GM12872 (cell line): ENCODE measurements at regions not wholly inside any gene's neighbourhood (a gene's known extent, or its start where the extent isn't known, plus 50 kb on each side); places are given as distances from the start of the nearest gene placed in this dataset.

Experiments used
- TF ChIP-seq, protein P1 (sequence below): IDR thresholded peaks from 3 replicates; pipeline ENCODE4 v1.5.1; 2011; ENCODE audit warnings: low read depth, mild to moderate bottlenecking, low read length, moderate library complexity; ENCODE audit not compliant: insufficient read depth

DNA sequence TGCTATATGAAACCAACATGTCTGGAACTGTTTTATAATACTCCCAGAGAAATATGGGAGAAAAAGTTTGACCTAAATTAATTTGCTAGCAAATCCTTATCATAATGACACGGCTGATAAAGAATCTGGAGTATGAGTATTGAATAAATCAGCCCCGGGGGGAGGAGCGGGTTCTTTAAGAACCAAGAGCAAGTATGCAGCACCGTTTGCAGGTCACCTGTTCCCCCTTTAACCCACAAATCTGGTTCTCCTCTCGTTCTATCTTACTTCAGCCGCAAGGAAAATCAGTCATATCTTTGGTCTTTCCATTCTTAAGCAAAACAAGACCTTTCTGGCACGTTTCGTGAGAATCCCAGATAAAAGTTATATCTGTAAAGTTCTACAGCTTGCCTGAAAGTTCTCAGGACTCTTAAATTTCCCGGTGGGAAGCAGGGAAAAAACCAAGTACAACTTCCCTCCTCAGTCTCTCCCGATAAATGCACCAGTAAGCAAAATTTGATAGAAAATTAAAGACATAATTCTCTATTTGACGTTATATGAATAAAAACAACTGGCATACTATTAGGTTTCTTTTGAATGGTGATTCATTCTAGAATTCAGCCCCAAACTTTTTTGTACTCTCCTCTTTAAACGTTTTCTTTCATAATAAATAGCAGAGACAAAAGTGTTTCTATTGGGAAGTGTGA lies 348.6 kb downstream of the ZBBX start:
- TF ChIP-seq, protein P1, sequence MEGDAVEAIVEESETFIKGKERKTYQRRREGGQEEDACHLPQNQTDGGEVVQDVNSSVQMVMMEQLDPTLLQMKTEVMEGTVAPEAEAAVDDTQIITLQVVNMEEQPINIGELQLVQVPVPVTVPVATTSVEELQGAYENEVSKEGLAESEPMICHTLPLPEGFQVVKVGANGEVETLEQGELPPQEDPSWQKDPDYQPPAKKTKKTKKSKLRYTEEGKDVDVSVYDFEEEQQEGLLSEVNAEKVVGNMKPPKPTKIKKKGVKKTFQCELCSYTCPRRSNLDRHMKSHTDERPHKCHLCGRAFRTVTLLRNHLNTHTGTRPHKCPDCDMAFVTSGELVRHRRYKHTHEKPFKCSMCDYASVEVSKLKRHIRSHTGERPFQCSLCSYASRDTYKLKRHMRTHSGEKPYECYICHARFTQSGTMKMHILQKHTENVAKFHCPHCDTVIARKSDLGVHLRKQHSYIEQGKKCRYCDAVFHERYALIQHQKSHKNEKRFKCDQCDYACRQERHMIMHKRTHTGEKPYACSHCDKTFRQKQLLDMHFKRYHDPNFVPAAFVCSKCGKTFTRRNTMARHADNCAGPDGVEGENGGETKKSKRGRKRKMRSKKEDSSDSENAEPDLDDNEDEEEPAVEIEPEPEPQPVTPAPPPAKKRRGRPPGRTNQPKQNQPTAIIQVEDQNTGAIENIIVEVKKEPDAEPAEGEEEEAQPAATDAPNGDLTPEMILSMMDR: no peak

DNA sequence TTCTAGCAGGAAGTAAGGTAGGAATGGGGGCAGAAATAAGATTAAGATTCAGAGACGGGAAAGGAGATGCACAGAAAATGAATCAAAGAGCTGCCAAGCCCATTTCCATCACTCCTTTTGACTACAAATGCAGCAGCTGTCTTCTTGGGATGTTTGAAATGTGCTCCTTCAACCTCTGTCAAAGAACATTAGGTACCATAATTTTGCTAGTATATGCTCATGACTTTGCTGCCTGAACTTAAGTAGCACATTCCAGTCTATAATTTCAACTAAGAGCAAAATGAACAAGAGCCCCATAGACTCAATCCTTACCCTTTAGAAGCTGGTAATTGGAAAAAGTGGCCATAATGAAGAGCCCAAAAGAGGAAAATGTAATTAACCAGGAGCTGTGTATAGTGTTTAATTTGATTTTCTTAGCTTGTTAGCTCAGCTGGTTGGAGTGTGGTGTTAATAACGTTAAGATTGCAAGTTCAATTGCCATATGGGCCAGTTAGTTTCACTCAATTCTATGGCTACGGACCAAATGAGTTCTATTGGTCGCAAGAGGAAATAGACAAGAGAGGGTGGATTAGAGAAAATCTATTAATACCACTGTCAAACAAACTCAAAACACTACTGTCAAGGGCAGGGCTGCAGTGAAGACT lies 349.9 kb downstream of the ZBBX start:
- TF ChIP-seq, protein P1: no peak

DNA sequence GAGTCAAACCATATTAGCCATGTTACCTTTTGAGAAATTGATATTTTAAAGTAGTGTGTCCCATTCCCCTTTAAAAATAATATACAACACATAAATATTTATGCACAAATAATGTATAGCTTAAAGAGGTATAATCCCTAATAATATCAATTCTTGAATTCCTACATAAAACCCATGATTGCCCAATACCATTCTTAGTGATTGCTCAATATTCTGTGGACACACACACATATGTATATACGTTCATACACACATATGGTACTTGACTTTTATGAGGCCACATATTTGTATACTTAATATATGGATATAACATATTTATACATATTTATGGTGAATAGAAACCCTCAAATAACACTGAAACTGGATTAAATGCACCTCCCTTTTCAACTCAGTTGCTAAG lies 367.4 kb downstream of the ZBBX start:
- TF ChIP-seq, protein P1: no peak

DNA sequence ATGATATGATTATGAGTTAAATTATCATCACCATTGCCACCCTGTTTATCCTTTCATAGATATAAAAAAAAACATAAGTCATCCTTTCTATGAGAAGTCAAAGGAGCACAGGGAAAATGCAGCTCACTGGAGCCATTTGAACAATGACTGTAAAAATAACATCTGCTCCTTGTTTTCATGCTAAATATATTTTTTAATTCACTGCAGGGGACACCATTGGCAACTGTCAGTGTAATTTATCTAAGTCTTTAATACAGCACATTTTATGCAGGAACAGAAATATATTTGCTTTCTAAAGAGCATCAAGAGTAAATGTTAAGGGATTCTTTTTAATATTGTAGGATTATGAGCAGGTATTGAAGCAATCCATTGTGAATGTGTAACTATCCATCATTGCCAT lies 371.3 kb downstream of the ZBBX start:
- TF ChIP-seq, protein P1: no peak

DNA sequence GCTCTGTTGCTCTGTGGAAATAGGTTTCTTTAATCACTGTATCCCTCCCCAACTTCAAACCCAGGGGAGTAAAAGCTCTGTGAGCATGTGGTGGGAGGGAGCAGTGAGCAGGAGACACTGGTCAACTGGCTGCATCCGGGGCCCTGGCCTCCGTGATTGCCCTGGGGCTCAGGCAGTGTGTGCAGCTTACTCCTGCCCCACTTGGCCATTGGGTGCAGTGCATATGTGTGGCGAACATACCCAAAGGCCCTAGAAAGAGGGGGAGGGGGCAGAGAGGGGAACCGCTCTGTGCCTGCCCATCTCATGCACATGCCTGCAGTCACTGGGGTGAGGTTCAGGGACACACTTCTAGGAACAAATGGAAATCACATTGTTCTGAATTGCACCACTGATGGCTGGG lies 378.7 kb downstream of the ZBBX start:
- TF ChIP-seq, protein P1: no peak

DNA sequence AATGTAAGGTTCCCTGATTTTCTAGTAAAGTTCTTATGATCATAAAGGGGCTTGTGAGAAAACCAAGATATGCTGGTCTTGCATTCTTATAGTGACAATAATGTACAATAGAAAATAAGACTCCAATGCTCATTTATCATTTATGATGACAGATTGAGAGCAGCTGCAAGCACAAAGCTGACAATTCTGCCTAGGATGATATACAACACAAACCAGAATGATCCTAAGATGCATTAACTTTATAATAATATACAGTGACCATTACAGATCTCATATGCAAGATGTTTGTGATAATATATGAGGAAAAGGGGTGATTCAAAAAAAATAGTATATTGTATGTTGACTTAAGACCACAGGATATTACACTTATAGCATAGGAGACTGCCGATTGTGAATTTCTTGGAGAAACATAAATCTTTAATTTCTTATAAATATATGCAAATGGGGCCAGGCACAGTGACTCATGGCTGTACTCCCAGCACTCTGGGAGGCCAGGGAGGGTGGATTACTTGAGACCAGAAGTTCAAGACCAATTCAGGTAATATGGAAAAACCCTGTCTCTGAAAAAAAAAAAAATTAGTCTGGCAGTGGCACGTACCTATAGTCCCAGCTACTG lies 387.0 kb downstream of the ZBBX start:
- TF ChIP-seq, protein P1: no peak

DNA sequence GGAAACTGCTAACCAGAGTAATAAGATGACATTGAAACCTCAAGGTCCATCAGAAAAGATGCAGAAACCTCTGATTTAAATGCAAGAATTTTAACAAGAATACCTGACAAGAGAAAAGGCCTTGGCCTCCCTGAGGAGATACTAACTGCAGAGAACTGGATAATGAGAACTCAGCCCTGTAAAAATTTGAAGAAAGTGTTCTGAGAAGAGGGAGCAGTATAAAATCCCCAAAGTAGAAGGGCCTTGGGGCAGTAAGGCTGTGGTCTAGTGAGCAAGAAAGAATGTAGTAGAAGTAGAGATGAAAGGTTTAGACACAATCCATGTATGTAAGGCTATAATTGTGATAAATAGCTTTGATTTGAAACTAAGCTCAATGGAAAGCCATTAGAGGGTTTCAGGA lies 394.1 kb downstream of the ZBBX start:
- TF ChIP-seq, protein P1: no peak
